SK-N-SH treated with all-trans-retinoic acid at 6 μM for 48 hours (cell line): ENCODE measurements at regions not wholly inside any gene's neighbourhood (a gene's known extent, or its start where the extent isn't known, plus 50 kb on each side); places are given as distances from the start of the nearest gene placed in this dataset.

Experiments
- ATAC-seq: fragments of 200-7000 bp; cut with Tn5 transposase; 3 replicates; pipeline ENCODE4 v1.9.1; 2020; ENCODE audit warnings: mild to moderate bottlenecking, moderate library complexity
- ARNTL ChIP-seq: fragments of 450-650 bp; formaldehyde crosslinking; IDR thresholded peaks from 2 replicates; pipeline ENCODE4 v1.5.0; 2020; ENCODE audit warnings: low read depth, mild to moderate bottlenecking, moderate library complexity, borderline replicate concordance
- BACH2 ChIP-seq: fragments of 250-450 bp; sonication (Bioruptor Pico); IDR thresholded peaks from 2 replicates; pipeline ENCODE4 v1.9.0; 2021; ENCODE audit warnings: mild to moderate bottlenecking, borderline replicate concordance
- CSRNP3 ChIP-seq: fragments of 250-450 bp; sonication (Bioruptor Pico); IDR thresholded peaks from 2 replicates; pipeline ENCODE4 v1.5.1; 2021; ENCODE audit warnings: mild to moderate bottlenecking, moderate library complexity
- ESRRG ChIP-seq: fragments of 250-450 bp; sonication (Bioruptor Pico); IDR thresholded peaks from 2 replicates; pipeline ENCODE4 v1.6.1; 2021; ENCODE audit warnings: mild to moderate bottlenecking
- GLIS3 ChIP-seq: fragments of 250-450 bp; sonication (Bioruptor Pico); IDR thresholded peaks from 2 replicates; pipeline ENCODE4 v1.5.0; 2020; ENCODE audit warnings: mild to moderate bottlenecking, moderate library complexity
- ISL1 ChIP-seq: fragments of 250-450 bp; sonication (Bioruptor Pico); IDR thresholded peaks from 2 replicates; pipeline ENCODE4 v2.1.2; 2022; ENCODE audit warnings: mild to moderate bottlenecking, moderate library complexity
- OSR1 ChIP-seq: fragments of 250-450 bp; sonication (Bioruptor Pico); IDR thresholded peaks from 2 replicates; pipeline ENCODE4 v1.8.0; 2022; ENCODE audit warnings: moderate library complexity, mild to moderate bottlenecking, inconsistent platforms
- PATZ1 ChIP-seq: fragments of 250-450 bp; sonication (Bioruptor Pico); IDR thresholded peaks from 2 replicates; pipeline ENCODE4 v1.8.0; 2020; ENCODE audit warnings: mild to moderate bottlenecking, moderate library complexity, borderline replicate concordance
- POU6F1 ChIP-seq: fragments of 250-450 bp; sonication (Bioruptor Pico); IDR thresholded peaks from 2 replicates; pipeline ENCODE4 v1.8.0; 2021; ENCODE audit warnings: low read depth, mild to moderate bottlenecking, moderate library complexity, borderline replicate concordance
- SNAI2 ChIP-seq: fragments of 250-450 bp; sonication (Bioruptor Pico); IDR thresholded peaks from 2 replicates; pipeline ENCODE4 v1.5.0; 2020; ENCODE audit warnings: mild to moderate bottlenecking, moderate library complexity
- TCF4 ChIP-seq: fragments of 250-450 bp; sonication (Bioruptor Pico); IDR thresholded peaks from 2 replicates; pipeline ENCODE4 v1.8.0; 2021; ENCODE audit warnings: mild to moderate bottlenecking, moderate library complexity, borderline replicate concordance
- TOX ChIP-seq: fragments of 250-450 bp; sonication (Bioruptor Pico); IDR thresholded peaks from 2 replicates; pipeline ENCODE4 v1.8.0; 2021; ENCODE audit warnings: mild to moderate bottlenecking, moderate library complexity, borderline replicate concordance
- TSHZ2 ChIP-seq: fragments of 250-450 bp; sonication (Bioruptor Pico); IDR thresholded peaks from 2 replicates; pipeline ENCODE4 v1.5.0; 2020; ENCODE audit warnings: mild to moderate bottlenecking, moderate library complexity
- ZFP3 ChIP-seq: fragments of 250-450 bp; sonication (Bioruptor Pico); IDR thresholded peaks from 2 replicates; pipeline ENCODE4 v1.5.0; 2020; ENCODE audit warnings: mild to moderate bottlenecking, moderate library complexity

GRCh38 chr7:46741181-46741580 lies 820.1 kb upstream of the IGFBP3 start (continued):
- TF ChIP-seq POU6F1 (no peak), ZFP3 (CRISPR knock-in tag) (no peak), ARNTL (CRISPR knock-in tag) (no peak)

GRCh38 chr7:46739518-46740234 lies 818.6 kb upstream of the IGFBP3 start:
- no peak for ATAC-seq
- no peak for TF ChIP-seq BACH2 (CRISPR knock-in tag)
- no peak for TF ChIP-seq SNAI2
- no peak for TF ChIP-seq OSR1
- TF ChIP-seq ZFP3 (CRISPR knock-in tag): no peak
- no peak for TF ChIP-seq PATZ1 (CRISPR knock-in tag)
- TF ChIP-seq, all 23 proteins: peak for 0

GRCh38 chr7:46738796-46739195 lies 817.7 kb upstream of the IGFBP3 start:
- ATAC-seq: no peak
- no peak for TF ChIP-seq ZFP3 (CRISPR knock-in tag)
- TF ChIP-seq ESRRG (CRISPR knock-in tag): no peak
- TF ChIP-seq, all 23 proteins: peak for 0

GRCh38 chr7:46738165-46738564 lies 817.1 kb upstream of the IGFBP3 start:
- no peak for ATAC-seq
- no peak for TF ChIP-seq BACH2 (CRISPR knock-in tag)
- TF ChIP-seq CSRNP3 (CRISPR knock-in tag): no peak
- TF ChIP-seq GLIS3 (CRISPR knock-in tag): no peak
- TF ChIP-seq ARNTL (CRISPR knock-in tag): no peak
- TF ChIP-seq ZFP3 (CRISPR knock-in tag): no peak
- no peak for TF ChIP-seq TSHZ2 (CRISPR knock-in tag)
- no peak for TF ChIP-seq TCF4 (CRISPR knock-in tag)
- TF ChIP-seq ISL1 (CRISPR knock-in tag): no peak
- no peak for TF ChIP-seq TOX

GRCh38 chr7:46725838-46726237 lies 804.8 kb upstream of the IGFBP3 start:
- no peak for TF ChIP-seq POU6F1
- no peak for ATAC-seq
